ENCODE measurements at regions not wholly inside any gene's neighbourhood (a gene's known extent, or its start where the extent isn't known, plus 50 kb on each side); places are given as distances from the start of the nearest gene placed in this dataset.
A peak's percentile ranks its signal among the peaks of the same experiment; 100 is the strongest.

DNA sequence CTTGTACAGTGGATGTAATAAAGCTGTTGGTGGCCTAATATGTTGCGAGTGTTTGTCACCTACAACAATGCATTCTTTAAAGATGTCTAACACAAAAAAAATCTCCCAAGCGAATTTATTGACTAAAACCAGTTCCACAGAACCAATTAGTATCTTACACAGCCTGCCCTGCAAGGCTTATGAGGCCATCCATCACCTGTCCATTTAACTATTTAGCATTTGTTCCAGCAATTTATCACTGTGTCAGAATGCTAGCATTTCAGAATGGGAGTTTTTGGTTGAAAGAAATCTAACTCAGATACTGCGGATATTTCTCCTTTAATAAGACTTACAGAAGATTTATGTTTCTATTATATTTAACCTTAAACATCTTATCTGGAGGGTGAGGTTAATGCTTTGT is 831.1 kb upstream of the PRMT6 start:
- no peak overlapping the region for H3K4me3 ChIP-seq (replicated peaks; ENCODE audit: low read depth, low read length)
- TF ChIP-seq, protein P1, sequence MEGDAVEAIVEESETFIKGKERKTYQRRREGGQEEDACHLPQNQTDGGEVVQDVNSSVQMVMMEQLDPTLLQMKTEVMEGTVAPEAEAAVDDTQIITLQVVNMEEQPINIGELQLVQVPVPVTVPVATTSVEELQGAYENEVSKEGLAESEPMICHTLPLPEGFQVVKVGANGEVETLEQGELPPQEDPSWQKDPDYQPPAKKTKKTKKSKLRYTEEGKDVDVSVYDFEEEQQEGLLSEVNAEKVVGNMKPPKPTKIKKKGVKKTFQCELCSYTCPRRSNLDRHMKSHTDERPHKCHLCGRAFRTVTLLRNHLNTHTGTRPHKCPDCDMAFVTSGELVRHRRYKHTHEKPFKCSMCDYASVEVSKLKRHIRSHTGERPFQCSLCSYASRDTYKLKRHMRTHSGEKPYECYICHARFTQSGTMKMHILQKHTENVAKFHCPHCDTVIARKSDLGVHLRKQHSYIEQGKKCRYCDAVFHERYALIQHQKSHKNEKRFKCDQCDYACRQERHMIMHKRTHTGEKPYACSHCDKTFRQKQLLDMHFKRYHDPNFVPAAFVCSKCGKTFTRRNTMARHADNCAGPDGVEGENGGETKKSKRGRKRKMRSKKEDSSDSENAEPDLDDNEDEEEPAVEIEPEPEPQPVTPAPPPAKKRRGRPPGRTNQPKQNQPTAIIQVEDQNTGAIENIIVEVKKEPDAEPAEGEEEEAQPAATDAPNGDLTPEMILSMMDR (IDR thresholded peaks at IDR 0.05; ENCODE audit: low read length, missing control alignments) = no peak
- no peak for DNase-seq (ENCODE audit: low read depth)

GRCh38 chr1:106226550-106226949 is 829.9 kb upstream of the PRMT6 start:
- no peak for DNase-seq (ENCODE audit: low read depth)
- TF ChIP-seq, protein P1 (IDR thresholded peaks at IDR 0.05; ENCODE audit: low read length, missing control alignments) = no peak
- H3K4me3 ChIP-seq (replicated peaks; ENCODE audit: low read depth, low read length) = no peak overlapping the region

GRCh38 chr1:106232128-106232527 is 824.3 kb upstream of the PRMT6 start:
- H3K4me3 ChIP-seq (replicated peaks; ENCODE audit: low read depth, low read length) = no peak overlapping the region
- TF ChIP-seq, protein P1 (IDR thresholded peaks at IDR 0.05; ENCODE audit: low read length, missing control alignments) = no peak
- DNase-seq (ENCODE audit: low read depth) = no peak

DNA sequence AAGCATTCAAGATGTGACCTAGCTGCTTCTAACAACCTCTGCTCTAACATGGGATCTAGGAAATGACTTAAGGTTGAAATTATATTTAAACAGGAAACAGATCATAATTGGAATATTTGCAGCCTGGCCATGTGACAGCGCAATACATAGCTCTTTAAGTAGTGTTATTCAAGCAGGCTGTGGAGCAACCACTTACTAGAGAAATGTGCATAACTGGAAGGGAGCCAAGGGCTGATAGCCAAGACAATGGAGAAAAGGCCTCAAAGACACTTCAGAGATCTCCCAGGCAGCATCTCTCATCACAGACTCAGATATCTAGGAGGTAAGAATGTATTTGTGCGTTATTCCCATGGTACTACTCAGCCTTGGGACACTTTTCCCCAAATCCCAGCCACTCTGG is 823.0 kb upstream of the PRMT6 start:
- DNase-seq (ENCODE audit: low read depth) = peak; percentile 66
- no peak overlapping the region for H3K4me3 ChIP-seq (replicated peaks; ENCODE audit: low read depth, low read length)
- TF ChIP-seq, protein P1 (IDR thresholded peaks at IDR 0.05; ENCODE audit: low read length, missing control alignments) = no peak

GRCh38 chr1:106249365-106249764 is 807.1 kb upstream of the PRMT6 start:
- TF ChIP-seq, protein P1 (IDR thresholded peaks at IDR 0.05; ENCODE audit: low read length, missing control alignments) = no peak
- DNase-seq (ENCODE audit: low read depth) = no peak
- H3K4me3 ChIP-seq (replicated peaks; ENCODE audit: low read depth, low read length) = no peak overlapping the region

DNA sequence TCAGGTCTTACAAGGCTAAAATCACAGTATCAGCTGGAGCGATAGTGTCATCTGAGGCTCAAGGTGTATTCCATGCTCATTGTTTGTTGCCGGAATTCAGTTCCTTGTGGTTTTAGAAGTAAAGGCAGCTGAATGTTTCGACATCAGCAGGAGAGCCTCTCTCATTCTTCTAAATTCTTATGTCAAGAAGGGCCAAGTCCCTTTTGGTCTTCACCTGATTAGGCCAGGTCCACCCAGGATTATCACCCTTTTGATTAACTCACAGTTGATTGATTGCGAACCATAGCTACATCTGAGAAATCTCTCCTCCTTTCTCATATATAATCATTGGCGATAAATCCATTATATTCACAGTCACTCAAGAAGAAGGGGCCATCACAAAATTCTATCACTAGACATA is 806.7 kb upstream of the PRMT6 start:
- no peak for DNase-seq (ENCODE audit: low read depth)
- TF ChIP-seq, protein P1 (IDR thresholded peaks at IDR 0.05; ENCODE audit: low read length, missing control alignments) = no peak
- H3K4me3 ChIP-seq (replicated peaks; ENCODE audit: low read depth, low read length) = no peak overlapping the region

DNA sequence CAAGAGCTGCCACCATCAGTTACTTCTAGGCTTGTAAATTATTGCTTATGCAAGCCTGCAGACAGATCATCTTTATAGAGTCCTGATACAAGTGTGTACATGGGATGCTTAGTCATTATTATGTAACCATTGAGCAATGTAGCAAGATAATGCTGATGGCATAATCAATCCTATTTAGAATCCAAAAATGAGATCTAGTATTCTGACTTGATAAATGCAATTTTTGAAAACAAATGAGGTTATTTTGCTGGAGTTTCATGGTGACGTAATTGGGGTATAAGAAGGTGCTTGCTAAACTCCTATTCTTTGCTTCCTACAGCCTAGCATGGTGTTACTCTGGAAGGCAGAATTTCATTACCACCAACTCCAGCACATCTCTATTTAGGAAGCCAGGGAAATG is 801.7 kb upstream of the PRMT6 start:
- DNase-seq (ENCODE audit: low read depth) = peak; percentile 30

More for the DNA sequence above, 801.7 kb upstream of the PRMT6 start:
- TF ChIP-seq, protein P1 (IDR thresholded peaks at IDR 0.05; ENCODE audit: low read length, missing control alignments) = no peak
- H3K4me3 ChIP-seq (replicated peaks; ENCODE audit: low read depth, low read length) = no peak overlapping the region
